HG03045 (cell line): ENCODE measurements at regions not wholly inside any gene's neighbourhood (a gene's known extent, or its start where the extent isn't known, plus 50 kb on each side); places are given as distances from the start of the nearest gene placed in this dataset.

Source experiments
- ATAC-seq: cut with Tn5 transposase; IDR thresholded peaks from one replicate; pipeline ENCODE4 v1.9.1; 2021; ENCODE audit warnings: mild to moderate bottlenecking, moderate library complexity; ENCODE audit not compliant: unreplicated experiment

GRCh38 chr20:17819395-17820093, 119.8 kb downstream of the BANF2 start:
- no peak for ATAC-seq

GRCh38 chr20:17818187-17818586, 118.4 kb downstream of the BANF2 start:
- no peak for ATAC-seq

GRCh38 chr20:17816804-17817587, 117.2 kb downstream of the BANF2 start:
- no peak for ATAC-seq

GRCh38 chr20:17811628-17811965, 111.8 kb downstream of the BANF2 start:
- ATAC-seq = no peak

- no peak for ATAC-seq
Measured at GRCh38 chr20:17810847-17811627, 111.3 kb downstream of the BANF2 start.

- ATAC-seq = no peak
Measured at GRCh38 chr20:17810062-17810631, 110.4 kb downstream of the BANF2 start.

- no peak for ATAC-seq
Measured at GRCh38 chr20:17809362-17810061, 109.7 kb downstream of the BANF2 start.

GRCh38 chr20:17808782-17809181, 109.0 kb downstream of the BANF2 start:
- ATAC-seq = no peak

GRCh38 chr20:17808357-17808756, 108.6 kb downstream of the BANF2 start:
- ATAC-seq = no peak

- no peak for ATAC-seq
Measured at GRCh38 chr20:17807651-17808050, 107.9 kb downstream of the BANF2 start.

- no peak for ATAC-seq
Measured at GRCh38 chr20:17806739-17807441, 107.1 kb downstream of the BANF2 start.

- no peak for ATAC-seq
Measured at GRCh38 chr20:17806107-17806506, 106.3 kb downstream of the BANF2 start.

- ATAC-seq = no peak
Measured at GRCh38 chr20:17803765-17804164, 104.0 kb downstream of the BANF2 start.

GRCh38 chr20:17799575-17800227, 99.9 kb downstream of the BANF2 start:
- ATAC-seq = no peak

GRCh38 chr20:17798601-17799000, 98.8 kb downstream of the BANF2 start:
- ATAC-seq = no peak

- ATAC-seq = no peak
Measured at GRCh38 chr20:17797579-17797978, 97.8 kb downstream of the BANF2 start.

GRCh38 chr20:17797161-17797560, 97.4 kb downstream of the BANF2 start:
- no peak for ATAC-seq

- ATAC-seq = no peak
Measured at GRCh38 chr20:17796091-17796563, 96.4 kb downstream of the BANF2 start.

GRCh38 chr20:17795501-17796071, 95.8 kb downstream of the BANF2 start:
- ATAC-seq = no peak
